Uterus (tissue), 3 donors: ENCODE measurements at regions not wholly inside any gene's neighbourhood (a gene's known extent, or its start where the extent isn't known, plus 50 kb on each side); places are given as distances from the start of the nearest gene placed in this dataset.

Experiments
- DNase-seq, 2 donors: peaks; one replicate each; pipeline ENCODE4 v3.0.0-alpha.2; 2019 to 2020
- H3K27ac ChIP-seq, 2 donors: fragments of 200-600 bp; sonication (generic); 1 replicate in 1 of 2; 2 replicates in 1 of 2; pipeline ENCODE4 v1.5.1; 2016 to 2018
- H3K27me3 ChIP-seq, 2 donors: fragments of 200-600 bp; sonication (generic); one replicate each; pipeline ENCODE4 v1.5.1; 2018 to 2019; ENCODE audit warnings: control low read depth in 1 of 2
- H3K36me3 ChIP-seq, 2 donors: fragments of 200-600 bp; sonication (generic); one replicate each; pipeline ENCODE4 v1.5.1; 2019; ENCODE audit warnings: control low read depth in 1 of 2
- H3K4me1 ChIP-seq, 2 donors: fragments of 200-600 bp; sonication (generic); one replicate each; pipeline ENCODE4 v1.5.1; 2018 to 2019; ENCODE audit warnings: control low read depth in 1 of 2
- H3K4me3 ChIP-seq, 2 donors: fragments of 200-600 bp; sonication (generic); 1 replicate in 1 of 2; 2 replicates in 1 of 2; pipeline ENCODE4 v1.5.1; 2018 to 2019; ENCODE audit warnings: mild to moderate bottlenecking in 1 of 2
- H3K9me3 ChIP-seq, 2 donors: fragments of 200-600 bp; sonication (generic); one replicate each; pipeline ENCODE4 v1.5.1; 2019; ENCODE audit warnings: control low read depth in 1 of 2
- POLR2A ChIP-seq, 2 donors: fragments of 450-650 bp; IDR thresholded peaks; one replicate each; pipeline ENCODE4 v1.6.1; 2016; ENCODE audit warnings: antibody characterized with exemption in 2 of 2, mild to moderate bottlenecking in 1 of 2, moderate library complexity in 1 of 2
- intact Hi-C: fragments of 100-400 bp; cut with DNase I; formaldehyde crosslinking; loops from one replicate; pipeline ENCODE4 v1.15.1; 2023; ENCODE audit warnings: low total_unique reads
- TF ChIP-seq, protein P1 (sequence below), 4 experiments: fragments of 200-600 bp in 2 of 4; fragments of 450-650 bp in 2 of 4; sonication (generic) in 2 of 4; IDR thresholded peaks; one replicate each; pipeline ENCODE4 v1.5.1; 2016 to 2019; ENCODE audit warnings: antibody characterized with exemption in 4 of 4, mild to moderate bottlenecking in 2 of 4, moderate library complexity in 1 of 4
- donor health status: DM: yes; HTN: yes; CAD: no.

DNA sequence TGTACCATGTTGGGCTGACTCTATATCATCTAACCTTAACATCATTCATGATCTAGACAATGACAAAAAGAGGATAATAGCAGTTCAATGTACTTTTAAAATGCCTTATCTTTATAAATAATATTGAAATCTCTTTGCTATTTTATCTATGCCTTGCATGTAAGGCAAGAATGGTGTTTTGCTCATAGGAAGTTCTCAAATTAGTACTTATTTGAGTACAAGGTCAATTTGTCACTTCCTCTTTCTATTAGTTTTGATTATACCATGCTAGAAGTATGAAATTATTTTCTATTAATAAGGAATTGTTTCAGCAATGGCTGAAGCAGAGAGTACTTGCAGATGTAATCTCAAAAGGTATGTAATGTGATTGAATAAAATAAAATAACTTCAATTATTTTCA, 1285.4 kb upstream of the TENM4 start:
- no peak overlapping the region for H3K4me3 ChIP-seq
- H3K9me3 ChIP-seq = no peaks in the 10 kb centered on the region
- no peaks in the 10 kb centered on the region for H3K27me3 ChIP-seq
- TF ChIP-seq, protein P1, sequence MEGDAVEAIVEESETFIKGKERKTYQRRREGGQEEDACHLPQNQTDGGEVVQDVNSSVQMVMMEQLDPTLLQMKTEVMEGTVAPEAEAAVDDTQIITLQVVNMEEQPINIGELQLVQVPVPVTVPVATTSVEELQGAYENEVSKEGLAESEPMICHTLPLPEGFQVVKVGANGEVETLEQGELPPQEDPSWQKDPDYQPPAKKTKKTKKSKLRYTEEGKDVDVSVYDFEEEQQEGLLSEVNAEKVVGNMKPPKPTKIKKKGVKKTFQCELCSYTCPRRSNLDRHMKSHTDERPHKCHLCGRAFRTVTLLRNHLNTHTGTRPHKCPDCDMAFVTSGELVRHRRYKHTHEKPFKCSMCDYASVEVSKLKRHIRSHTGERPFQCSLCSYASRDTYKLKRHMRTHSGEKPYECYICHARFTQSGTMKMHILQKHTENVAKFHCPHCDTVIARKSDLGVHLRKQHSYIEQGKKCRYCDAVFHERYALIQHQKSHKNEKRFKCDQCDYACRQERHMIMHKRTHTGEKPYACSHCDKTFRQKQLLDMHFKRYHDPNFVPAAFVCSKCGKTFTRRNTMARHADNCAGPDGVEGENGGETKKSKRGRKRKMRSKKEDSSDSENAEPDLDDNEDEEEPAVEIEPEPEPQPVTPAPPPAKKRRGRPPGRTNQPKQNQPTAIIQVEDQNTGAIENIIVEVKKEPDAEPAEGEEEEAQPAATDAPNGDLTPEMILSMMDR (IDR thresholded peaks at IDR 0.05) = no peak
- TF ChIP-seq POLR2A (IDR thresholded peaks at IDR 0.05) = no peak
- no peak for DNase-seq
- H3K4me1 ChIP-seq = no peaks in the 10 kb centered on the region
- H3K36me3 ChIP-seq = no peaks in the 10 kb centered on the region
- intact Hi-C loops = no loop called here
- H3K27ac ChIP-seq = no peak overlapping the region

DNA sequence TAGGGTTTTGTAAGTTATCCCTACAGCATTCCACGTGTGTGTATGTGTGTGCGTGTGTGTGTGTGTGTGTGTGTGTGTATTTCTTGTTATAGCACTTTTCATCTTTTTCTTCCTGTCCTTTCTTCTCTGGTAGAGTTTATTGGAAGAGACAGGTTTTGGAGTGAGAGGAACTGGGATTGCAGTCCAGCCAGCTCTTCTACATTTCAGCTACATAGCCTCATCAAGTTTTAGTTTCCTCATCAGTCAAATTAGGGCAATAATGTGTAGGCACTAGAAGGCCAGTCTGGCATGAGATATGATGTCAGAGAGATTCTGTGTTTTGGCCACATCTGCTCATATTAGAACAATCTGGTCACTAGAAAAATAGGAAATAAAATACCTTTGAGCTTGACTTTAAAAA, 1283.5 kb upstream of the TENM4 start:
- no peak for DNase-seq
- H3K4me1 ChIP-seq = no peaks in the 10 kb centered on the region
- TF ChIP-seq, protein P1 (IDR thresholded peaks at IDR 0.05) = no peak
- TF ChIP-seq POLR2A (IDR thresholded peaks at IDR 0.05) = no peak
- intact Hi-C loops = no loop called here
- no peak overlapping the region for H3K27ac ChIP-seq
- no peaks in the 10 kb centered on the region for H3K9me3 ChIP-seq
- H3K4me3 ChIP-seq = no peak overlapping the region
- H3K27me3 ChIP-seq = no peaks in the 10 kb centered on the region
- no peaks in the 10 kb centered on the region for H3K36me3 ChIP-seq

- H3K9me3 ChIP-seq = no peaks in the 10 kb centered on the region
- no peak overlapping the region for H3K4me3 ChIP-seq
- no peaks in the 10 kb centered on the region for H3K4me1 ChIP-seq
- TF ChIP-seq, protein P1 (IDR thresholded peaks at IDR 0.05) = no peak
- no peak for TF ChIP-seq POLR2A (IDR thresholded peaks at IDR 0.05)
- H3K36me3 ChIP-seq = no peaks in the 10 kb centered on the region
- H3K27me3 ChIP-seq = no peaks in the 10 kb centered on the region
- intact Hi-C loops = no loop called here
- H3K27ac ChIP-seq = no peak overlapping the region
- no peak for DNase-seq
Measured at GRCh38 chr11:80722629-80723028, 1281.8 kb upstream of the TENM4 start.

DNA sequence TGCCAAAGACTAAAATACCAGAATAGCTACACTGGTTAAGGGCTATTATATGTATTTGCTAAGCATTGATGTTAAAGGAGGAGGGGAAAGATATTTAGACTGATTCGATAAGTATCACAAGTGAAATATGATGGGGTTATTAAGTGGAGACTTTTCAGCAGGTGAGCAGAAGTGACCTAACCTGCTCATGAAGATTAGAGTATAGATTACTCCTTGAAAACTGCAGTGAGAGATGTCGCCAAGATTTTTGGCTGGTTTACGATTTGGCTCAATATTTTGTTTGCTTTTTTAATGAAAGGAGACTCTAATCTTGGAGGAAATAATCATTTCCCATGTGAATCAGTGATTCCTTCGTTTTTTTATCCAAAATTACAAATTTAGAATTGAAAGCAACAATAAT, 1279.5 kb upstream of the TENM4 start:
- TF ChIP-seq, protein P1 (IDR thresholded peaks at IDR 0.05) = no peak
- no peak for TF ChIP-seq POLR2A (IDR thresholded peaks at IDR 0.05)
- intact Hi-C loops = no loop called here
- H3K36me3 ChIP-seq = no peaks in the 10 kb centered on the region
- DNase-seq = no peak
- H3K4me3 ChIP-seq = no peak overlapping the region
- no peaks in the 10 kb centered on the region for H3K27me3 ChIP-seq
- H3K9me3 ChIP-seq = no peaks in the 10 kb centered on the region
- H3K4me1 ChIP-seq = no peaks in the 10 kb centered on the region
- no peak overlapping the region for H3K27ac ChIP-seq

DNA sequence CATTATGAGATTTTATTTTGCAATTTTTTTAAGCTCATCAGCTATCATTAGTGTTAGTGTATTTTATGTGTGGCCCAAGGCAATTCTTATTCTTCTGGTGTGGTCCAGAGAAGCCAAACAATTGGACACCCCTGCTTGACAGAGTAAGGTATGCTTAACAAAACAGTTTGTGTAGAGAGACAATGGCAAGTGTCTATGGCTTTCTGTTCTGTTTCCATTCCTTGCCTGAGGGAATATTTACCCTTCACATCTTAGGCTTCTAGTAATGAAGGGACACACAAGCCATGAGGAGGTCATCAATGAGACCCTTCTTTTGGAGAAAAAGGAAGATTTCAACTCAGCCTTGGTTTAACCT, 1278.4 kb upstream of the TENM4 start:
- H3K9me3 ChIP-seq = no peaks in the 10 kb centered on the region
- H3K27me3 ChIP-seq = no peaks in the 10 kb centered on the region
- intact Hi-C loops = no loop called here
- H3K4me3 ChIP-seq = no peak overlapping the region
- H3K36me3 ChIP-seq = no peaks in the 10 kb centered on the region
- TF ChIP-seq, protein P1 (IDR thresholded peaks at IDR 0.05) = no peak
- TF ChIP-seq POLR2A (IDR thresholded peaks at IDR 0.05) = no peak
- H3K27ac ChIP-seq = no peak overlapping the region
- no peak for DNase-seq
- H3K4me1 ChIP-seq = no peaks in the 10 kb centered on the region
